ENCODE measurements at regions not wholly inside any gene's neighbourhood (a gene's known extent, or its start where the extent isn't known, plus 50 kb on each side); places are given as distances from the start of the nearest gene placed in this dataset.

DNA sequence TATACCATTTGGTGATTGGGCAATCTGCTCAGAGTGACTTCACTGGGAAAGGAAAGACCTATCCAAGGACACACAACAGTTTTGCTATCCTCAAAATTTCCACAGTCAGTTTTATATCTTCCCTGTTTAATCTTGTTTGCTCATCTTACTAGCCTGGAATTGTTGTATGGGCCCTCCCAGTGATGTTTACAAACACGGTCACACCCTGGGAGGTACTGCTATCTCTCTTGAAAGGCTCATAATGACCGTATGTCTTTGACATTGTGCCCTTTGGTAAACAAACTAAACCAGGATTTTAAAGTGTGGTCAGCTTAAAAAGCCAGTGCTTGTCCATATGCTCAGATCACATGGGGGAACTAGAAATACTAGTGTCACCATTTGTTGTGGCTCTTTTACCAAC is 277.0 kb downstream of the CDH2 start:
- TF ChIP-seq CTCF (IDR thresholded peaks at IDR 0.05; ENCODE audit: insufficient read depth, low read depth, low read length, missing control alignments): no peak
- DNase-seq (ENCODE audit: low read depth): no peak
- no peak overlapping the region for H3K4me3 ChIP-seq (ENCODE audit: low read depth, low read length)

DNA sequence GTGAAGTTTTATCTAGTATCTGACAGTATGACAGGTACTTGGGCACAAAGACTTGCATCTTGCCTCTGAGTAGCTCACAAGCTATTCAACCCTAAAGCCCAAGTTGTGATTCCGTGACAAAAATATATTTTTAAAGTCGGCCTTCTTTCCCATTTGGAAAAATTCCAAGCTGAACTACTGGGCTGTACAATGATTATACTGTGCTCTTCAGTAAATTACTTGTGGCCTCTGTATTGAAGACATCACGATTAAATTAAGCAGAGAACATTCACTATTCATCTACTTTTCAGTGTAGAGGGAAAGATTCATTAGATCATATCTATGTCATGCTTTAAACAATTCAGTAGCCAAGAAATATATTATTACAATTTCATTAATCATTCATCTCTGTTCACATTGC is 282.2 kb downstream of the CDH2 start:
- no peak overlapping the region for H3K4me3 ChIP-seq (ENCODE audit: low read depth, low read length)
- TF ChIP-seq CTCF (IDR thresholded peaks at IDR 0.05; ENCODE audit: insufficient read depth, low read depth, low read length, missing control alignments): no peak
- DNase-seq (ENCODE audit: low read depth): no peak

- no peak overlapping the region for H3K4me3 ChIP-seq (ENCODE audit: low read depth, low read length)
- no peak for DNase-seq (ENCODE audit: low read depth)
- no peak for TF ChIP-seq CTCF (IDR thresholded peaks at IDR 0.05; ENCODE audit: insufficient read depth, low read depth, low read length, missing control alignments)
These were observed 289.0 kb downstream of the CDH2 start for GRCh38 chr18:27887711-27888495.

DNA sequence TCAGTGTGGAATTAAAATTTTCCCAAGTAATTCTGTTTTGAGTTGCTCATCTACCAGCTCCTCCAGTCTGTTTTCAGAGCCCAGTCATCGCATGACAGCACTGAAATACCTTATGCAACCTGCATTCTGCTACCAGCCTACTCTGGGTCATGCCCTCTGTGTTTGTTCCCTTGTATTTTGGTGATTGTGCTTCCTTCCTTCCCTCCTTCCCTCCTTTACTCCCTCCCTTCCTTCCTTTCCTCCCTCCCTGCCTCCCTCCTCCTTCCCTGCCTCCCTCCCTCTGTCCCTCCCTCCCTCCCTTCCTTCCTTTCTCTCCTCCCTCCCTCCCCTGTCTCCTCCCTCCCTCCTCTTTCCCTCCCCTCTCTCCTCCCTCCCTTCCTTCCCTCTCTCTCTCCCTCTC is 289.6 kb downstream of the CDH2 start:
- TF ChIP-seq CTCF (IDR thresholded peaks at IDR 0.05; ENCODE audit: insufficient read depth, low read depth, low read length, missing control alignments): no peak
- DNase-seq (ENCODE audit: low read depth): no peak
- no peak overlapping the region for H3K4me3 ChIP-seq (ENCODE audit: low read depth, low read length)

DNA sequence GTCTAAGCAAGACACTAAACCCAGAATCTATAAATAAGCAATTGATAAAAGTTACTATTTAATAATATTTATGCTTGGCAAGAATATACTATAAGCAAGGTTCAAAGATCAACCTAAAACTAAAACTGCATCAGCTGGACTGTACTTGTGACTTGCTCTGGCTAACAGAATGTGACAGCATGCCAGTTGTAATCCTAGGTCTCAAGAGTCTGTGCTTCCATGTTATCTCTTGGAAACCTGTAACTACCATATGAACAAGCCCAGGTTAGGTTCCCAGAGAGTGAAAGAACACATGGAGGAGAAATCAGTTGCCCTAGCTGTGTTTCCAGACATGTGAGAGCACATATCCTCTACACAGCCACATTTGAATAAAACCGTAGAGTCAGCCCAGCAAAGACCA is 297.4 kb downstream of the CDH2 start:
- no peak for DNase-seq (ENCODE audit: low read depth)
- no peak overlapping the region for H3K4me3 ChIP-seq (ENCODE audit: low read depth, low read length)
- TF ChIP-seq CTCF (IDR thresholded peaks at IDR 0.05; ENCODE audit: insufficient read depth, low read depth, low read length, missing control alignments): no peak

DNA sequence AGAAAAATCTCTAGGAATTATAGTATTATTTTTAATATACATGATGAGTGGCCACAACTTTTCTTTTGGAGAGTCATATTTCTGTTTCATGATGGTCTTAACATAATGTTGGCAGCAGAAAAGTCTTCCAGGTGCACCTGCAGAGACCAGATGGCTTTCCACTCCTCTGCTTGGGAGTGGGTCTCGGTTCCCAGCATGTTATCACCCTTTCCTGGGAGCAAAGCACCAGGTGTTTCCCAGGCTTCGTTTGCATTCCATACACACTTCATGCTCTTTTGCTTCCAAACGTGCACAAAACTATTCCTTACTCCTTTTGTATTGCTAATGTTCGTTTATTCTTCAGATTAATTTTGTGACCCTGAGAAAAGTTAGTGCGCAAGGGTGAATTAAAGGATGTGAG is 305.2 kb downstream of the CDH2 start:
- TF ChIP-seq CTCF (IDR thresholded peaks at IDR 0.05; ENCODE audit: insufficient read depth, low read depth, low read length, missing control alignments): no peak
- DNase-seq (ENCODE audit: low read depth): no peak
- H3K4me3 ChIP-seq (ENCODE audit: low read depth, low read length): no peak overlapping the region

DNA sequence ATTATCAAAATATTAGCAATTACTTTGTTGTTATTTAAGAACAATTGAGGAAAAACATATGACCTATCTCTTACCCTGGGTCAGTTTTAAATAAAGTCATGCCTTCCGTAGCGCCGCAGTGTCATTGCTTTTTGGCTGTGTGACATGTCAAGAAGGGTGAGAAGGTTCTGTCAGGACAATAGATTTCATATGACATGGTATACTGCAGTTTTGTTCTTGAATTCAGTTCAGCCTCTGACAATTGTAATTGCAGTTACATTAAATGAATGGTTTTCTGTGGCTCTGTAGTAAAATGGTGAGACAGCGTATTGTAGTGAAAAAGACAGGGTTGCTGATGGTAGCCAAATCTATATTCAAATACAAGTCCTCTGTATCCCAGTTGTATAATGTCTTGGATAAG is 307.2 kb downstream of the CDH2 start:
- no peak for DNase-seq (ENCODE audit: low read depth)
- no peak for TF ChIP-seq CTCF (IDR thresholded peaks at IDR 0.05; ENCODE audit: insufficient read depth, low read depth, low read length, missing control alignments)
- H3K4me3 ChIP-seq (ENCODE audit: low read depth, low read length): no peak overlapping the region
